ENCODE measurements at regions not wholly inside any gene's neighbourhood (a gene's known extent, or its start where the extent isn't known, plus 50 kb on each side); places are given as distances from the start of the nearest gene placed in this dataset.

GRCh38 chr3:110093411-110093810, 756.1 kb upstream of the DPPA4 start (continued):
- no peak for TF ChIP-seq CREB3 (tag; conservative IDR thresholded peaks at IDR 0.05; ENCODE audit: low read depth)
- TF ChIP-seq MITF (IDR thresholded peaks at IDR 0.05): no peak
- TF ChIP-seq SMARCE1 (IDR thresholded peaks at IDR 0.05): no peak
- no peak for TF ChIP-seq ELF2 (CRISPR knock-in tag; IDR thresholded peaks at IDR 0.05)
- TF ChIP-seq CBX3 (IDR thresholded peaks at IDR 0.05; ENCODE audit: borderline replicate concordance in 1 of 2, low read length in 2 of 2): no peak
- no peak for TF ChIP-seq RBM34 (IDR thresholded peaks at IDR 0.05; ENCODE audit: borderline replicate concordance, insufficient read depth, low read length)
- TF ChIP-seq ZBTB33 (CRISPR knock-in tag; IDR thresholded peaks at IDR 0.05): no peak
- TF ChIP-seq ZNF507 (tag; conservative IDR thresholded peaks at IDR 0.05): no peak

All from K562 (cell line).